HG02973 (cell line): ENCODE measurements at regions not wholly inside any gene's neighbourhood (a gene's known extent, or its start where the extent isn't known, plus 50 kb on each side); places are given as distances from the start of the nearest gene placed in this dataset.

Source experiments
- ATAC-seq: cut with Tn5 transposase; IDR thresholded peaks from one replicate; pipeline ENCODE4 v1.9.1; 2021; ENCODE audit warnings: moderate library complexity; ENCODE audit not compliant: unreplicated experiment

GRCh38 chr9:30765318-30765717 lies 1619.1 kb upstream of the ACO1 start:
- no peak for ATAC-seq

- no peak for ATAC-seq
Observed at GRCh38 chr9:30771163-30771708, 1613.2 kb upstream of the ACO1 start.

GRCh38 chr9:30771760-30772159 lies 1612.7 kb upstream of the ACO1 start:
- ATAC-seq: no peak

- ATAC-seq: no peak
Observed at GRCh38 chr9:30773427-30773826, 1611.0 kb upstream of the ACO1 start.

GRCh38 chr9:30774326-30774725 lies 1610.1 kb upstream of the ACO1 start:
- peak; percentile 83 for ATAC-seq

- no peak for ATAC-seq
Observed at GRCh38 chr9:30775236-30775635, 1609.2 kb upstream of the ACO1 start.

- no peak for ATAC-seq
Observed at GRCh38 chr9:30796764-30797163, 1587.7 kb upstream of the ACO1 start.

GRCh38 chr9:30799527-30800101 lies 1584.8 kb upstream of the ACO1 start:
- ATAC-seq: no peak

- no peak for ATAC-seq
Observed at GRCh38 chr9:30800421-30800820, 1584.0 kb upstream of the ACO1 start.

- no peak for ATAC-seq
Observed at GRCh38 chr9:30812821-30813220, 1571.6 kb upstream of the ACO1 start.

GRCh38 chr9:30815585-30815984 lies 1568.9 kb upstream of the ACO1 start:
- no peak for ATAC-seq

GRCh38 chr9:30845136-30845535 lies 1539.3 kb upstream of the ACO1 start:
- no peak for ATAC-seq

- ATAC-seq: no peak
Observed at GRCh38 chr9:30846651-30847050, 1537.8 kb upstream of the ACO1 start.

GRCh38 chr9:30851600-30851999 lies 1532.8 kb upstream of the ACO1 start:
- ATAC-seq: no peak

GRCh38 chr9:30900706-30901105 lies 1483.7 kb upstream of the ACO1 start:
- ATAC-seq: no peak

- no peak for ATAC-seq
Observed at GRCh38 chr9:30913331-30913730, 1471.1 kb upstream of the ACO1 start.

GRCh38 chr9:30915451-30915850 lies 1469.0 kb upstream of the ACO1 start:
- ATAC-seq: no peak

GRCh38 chr9:30925126-30925525 lies 1459.3 kb upstream of the ACO1 start:
- no peak for ATAC-seq

GRCh38 chr9:30925635-30926034 lies 1458.8 kb upstream of the ACO1 start:
- no peak for ATAC-seq

- ATAC-seq: no peak
Observed at GRCh38 chr9:30928045-30928444, 1456.4 kb upstream of the ACO1 start.

GRCh38 chr9:30932226-30932625 lies 1452.2 kb upstream of the ACO1 start:
- ATAC-seq: no peak

GRCh38 chr9:30935730-30936129 lies 1448.7 kb upstream of the ACO1 start:
- ATAC-seq: peak; percentile 50

GRCh38 chr9:30937106-30937505 lies 1447.3 kb upstream of the ACO1 start:
- ATAC-seq: no peak
